Gastroesophageal sphincter (tissue), 3 donors: ENCODE measurements at regions not wholly inside any gene's neighbourhood (a gene's known extent, or its start where the extent isn't known, plus 50 kb on each side); places are given as distances from the start of the nearest gene placed in this dataset.

ENCODE experiments used
- CTCF ChIP-seq, 4 experiments: fragments of 200-600 bp in 2 of 4; fragments of 450-650 bp in 2 of 4; sonication (generic) in 1 of 4; IDR thresholded peaks; one replicate each; pipeline ENCODE4 v1.5.1; 2017 to 2019; ENCODE audit warnings: antibody characterized with exemption in 4 of 4, mild to moderate bottlenecking in 2 of 4, moderate library complexity in 2 of 4
- EP300 ChIP-seq: sonication (generic); formaldehyde crosslinking; IDR thresholded peaks from one replicate; pipeline ENCODE4 v1.6.1; 2017; ENCODE audit warnings: antibody characterized with exemption, mild to moderate bottlenecking
- POLR2A ChIP-seq, 2 donors: fragments of 450-650 bp; IDR thresholded peaks; one replicate each; pipeline ENCODE4 v1.6.1; 2017; ENCODE audit warnings: antibody characterized with exemption in 2 of 2, mild to moderate bottlenecking in 2 of 2, moderate library complexity in 1 of 2
- POLR2AphosphoS5 ChIP-seq: sonication (generic); formaldehyde crosslinking; IDR thresholded peaks from one replicate; pipeline ENCODE4 v1.6.1; 2017; ENCODE audit warnings: antibody characterized with exemption

- TF ChIP-seq POLR2AphosphoS5 (no peak), CTCF (IDR thresholded peaks at IDR 0.05) (no peak), POLR2A (IDR thresholded peaks at IDR 0.05) (no peak), EP300 (no peak)
These were observed 431.1 kb upstream of the ALCAM start for GRCh38 chr3:104935613-104936012.
